ENCODE measurements at regions not wholly inside any gene's neighbourhood (a gene's known extent, or its start where the extent isn't known, plus 50 kb on each side); places are given as distances from the start of the nearest gene placed in this dataset.

DNA sequence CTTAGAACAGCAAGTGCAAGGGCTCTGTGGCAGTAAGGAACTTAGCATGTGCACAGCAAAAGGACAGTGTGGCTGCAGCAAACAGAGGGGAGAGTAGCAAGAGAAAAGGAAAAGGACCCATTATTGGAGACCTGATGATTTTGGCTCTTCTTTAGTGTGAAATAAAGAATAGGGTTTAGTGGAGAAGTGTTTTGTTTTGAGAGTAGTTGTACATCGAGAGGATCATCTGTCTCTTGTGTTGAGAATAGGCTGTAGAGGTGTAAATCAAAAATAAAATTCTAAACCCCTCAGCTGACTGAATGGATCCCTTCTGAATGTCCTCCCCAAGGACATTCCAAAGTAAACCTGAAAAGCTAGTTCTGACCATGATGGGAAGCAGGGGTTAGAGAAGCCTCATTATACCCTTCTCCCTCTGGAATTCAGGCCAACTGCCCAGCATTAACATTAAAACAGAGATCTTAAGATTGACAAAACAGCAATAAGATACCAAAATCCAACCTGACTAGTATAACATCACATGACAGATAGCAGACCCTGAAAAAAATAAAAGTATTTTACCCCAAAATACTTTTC lies 73.6 kb upstream of the OBI1 start:
- Histone ChIP-seq H3K4me1 (ENCODE audit: low read length) (peaks cover 6% of the 10 kb centered on the region), H2AFZ (ENCODE audit: low read depth, low read length) (no peak overlapping the region), H4K20me1 (ENCODE audit: insufficient read depth, low read length) (no peaks in the 10 kb centered on the region), H3K36me3 (replicated peaks; ENCODE audit: low read depth, low read length) (no peaks in the 10 kb centered on the region), H3K79me2 (ENCODE audit: low read length) (no peaks in the 10 kb centered on the region), H3K9ac (ENCODE audit: low read length) (no peak overlapping the region), H3K9me3 (ENCODE audit: insufficient read depth, low read length) (no peaks in the 10 kb centered on the region), H3K27ac (ENCODE audit: low read length) (no peak overlapping the region), H3K27me3 (ENCODE audit: low read depth, low read length) (no peaks in the 10 kb centered on the region), H3K4me3 (ENCODE audit: low read length) (no peak overlapping the region), H3K4me2 (ENCODE audit: low read length) (no peak overlapping the region)
- TF ChIP-seq, protein P1, sequence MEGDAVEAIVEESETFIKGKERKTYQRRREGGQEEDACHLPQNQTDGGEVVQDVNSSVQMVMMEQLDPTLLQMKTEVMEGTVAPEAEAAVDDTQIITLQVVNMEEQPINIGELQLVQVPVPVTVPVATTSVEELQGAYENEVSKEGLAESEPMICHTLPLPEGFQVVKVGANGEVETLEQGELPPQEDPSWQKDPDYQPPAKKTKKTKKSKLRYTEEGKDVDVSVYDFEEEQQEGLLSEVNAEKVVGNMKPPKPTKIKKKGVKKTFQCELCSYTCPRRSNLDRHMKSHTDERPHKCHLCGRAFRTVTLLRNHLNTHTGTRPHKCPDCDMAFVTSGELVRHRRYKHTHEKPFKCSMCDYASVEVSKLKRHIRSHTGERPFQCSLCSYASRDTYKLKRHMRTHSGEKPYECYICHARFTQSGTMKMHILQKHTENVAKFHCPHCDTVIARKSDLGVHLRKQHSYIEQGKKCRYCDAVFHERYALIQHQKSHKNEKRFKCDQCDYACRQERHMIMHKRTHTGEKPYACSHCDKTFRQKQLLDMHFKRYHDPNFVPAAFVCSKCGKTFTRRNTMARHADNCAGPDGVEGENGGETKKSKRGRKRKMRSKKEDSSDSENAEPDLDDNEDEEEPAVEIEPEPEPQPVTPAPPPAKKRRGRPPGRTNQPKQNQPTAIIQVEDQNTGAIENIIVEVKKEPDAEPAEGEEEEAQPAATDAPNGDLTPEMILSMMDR (IDR thresholded peaks at IDR 0.05; ENCODE audit: low read depth, low read length): no peak
- TF ChIP-seq EZH2phosphoT487 (IDR thresholded peaks at IDR 0.05; ENCODE audit: low read depth): no peak

GRCh38 chr13:78722700-78723099 lies 63.7 kb upstream of the OBI1 start:
- no peak for TF ChIP-seq EZH2phosphoT487 (IDR thresholded peaks at IDR 0.05; ENCODE audit: low read depth)
- TF ChIP-seq, protein P1 (IDR thresholded peaks at IDR 0.05; ENCODE audit: low read depth, low read length): no peak
- Histone ChIP-seq H2AFZ (ENCODE audit: low read depth, low read length) (no peak overlapping the region), H3K27me3 (ENCODE audit: low read depth, low read length) (no peaks in the 10 kb centered on the region), H3K4me1 (ENCODE audit: low read length) (peaks cover 17% of the 10 kb centered on the region), H3K79me2 (ENCODE audit: low read length) (no peaks in the 10 kb centered on the region), H3K4me2 (ENCODE audit: low read length) (no peak overlapping the region), H4K20me1 (ENCODE audit: insufficient read depth, low read length) (no peaks in the 10 kb centered on the region), H3K9ac (ENCODE audit: low read length) (no peak overlapping the region), H3K27ac (ENCODE audit: low read length) (no peak overlapping the region), H3K9me3 (ENCODE audit: insufficient read depth, low read length) (no peaks in the 10 kb centered on the region), H3K4me3 (ENCODE audit: low read length) (no peak overlapping the region), H3K36me3 (replicated peaks; ENCODE audit: low read depth, low read length) (no peaks in the 10 kb centered on the region)

DNA sequence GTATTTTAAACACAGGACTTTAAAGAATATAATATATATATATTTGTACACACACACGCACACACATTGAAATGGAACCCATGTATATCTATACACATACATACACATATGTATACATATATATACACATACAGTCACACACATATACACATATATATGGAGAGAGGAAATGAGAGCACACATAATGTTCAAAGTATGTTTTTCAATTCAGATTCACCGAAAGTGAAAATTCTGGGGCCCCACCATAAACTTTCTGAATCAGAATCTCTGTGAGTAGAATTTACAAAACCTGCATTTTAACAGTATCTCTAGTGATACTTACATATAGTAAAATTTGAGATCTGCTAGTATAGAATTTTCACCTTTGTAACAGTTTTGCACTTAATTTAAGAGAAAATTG lies 60.4 kb upstream of the OBI1 start:
- H3K9me3 ChIP-seq (ENCODE audit: insufficient read depth, low read length): no peaks in the 10 kb centered on the region

DNA sequence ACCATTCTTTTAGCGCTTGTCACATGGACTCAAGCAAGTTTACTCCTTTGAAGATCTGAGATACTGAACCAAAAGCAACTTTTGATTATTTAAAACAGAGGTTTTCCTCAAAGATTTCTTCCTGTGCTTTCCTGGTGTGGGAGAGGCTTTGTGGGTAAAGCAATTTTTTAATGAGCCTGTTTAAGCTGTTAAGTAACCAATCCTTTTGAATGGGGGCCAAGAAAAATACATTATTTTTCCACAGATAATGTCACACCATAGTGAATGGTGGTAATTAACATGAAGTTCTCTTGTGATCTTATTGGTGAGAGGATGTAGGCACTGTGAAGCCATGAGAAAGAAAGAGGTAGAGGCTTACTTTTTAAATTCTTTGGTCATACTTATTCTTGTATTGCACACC lies 55.8 kb upstream of the OBI1 start:
- H3K27me3 ChIP-seq (ENCODE audit: low read depth, low read length): no peaks in the 10 kb centered on the region
- H3K4me1 ChIP-seq (ENCODE audit: low read length): peaks cover 8% of the 10 kb centered on the region
- H4K20me1 ChIP-seq (ENCODE audit: insufficient read depth, low read length): no peaks in the 10 kb centered on the region
- H3K79me2 ChIP-seq (ENCODE audit: low read length): no peaks in the 10 kb centered on the region
- H3K27ac ChIP-seq (ENCODE audit: low read length): no peak overlapping the region
- H3K36me3 ChIP-seq (replicated peaks; ENCODE audit: low read depth, low read length): no peaks in the 10 kb centered on the region
- no peak overlapping the region for H3K4me3 ChIP-seq (ENCODE audit: low read length)
- no peak overlapping the region for H3K9ac ChIP-seq (ENCODE audit: low read length)
- H3K9me3 ChIP-seq (ENCODE audit: insufficient read depth, low read length): no peaks in the 10 kb centered on the region
- no peak overlapping the region for H3K4me2 ChIP-seq (ENCODE audit: low read length)
- TF ChIP-seq, protein P1 (IDR thresholded peaks at IDR 0.05; ENCODE audit: low read depth, low read length): no peak
- TF ChIP-seq EZH2phosphoT487 (IDR thresholded peaks at IDR 0.05; ENCODE audit: low read depth): no peak
- no peak overlapping the region for H2AFZ ChIP-seq (ENCODE audit: low read depth, low read length)

More for the DNA sequence above, 60.4 kb upstream of the OBI1 start:
- Histone ChIP-seq H3K27me3 (ENCODE audit: low read depth, low read length) (no peaks in the 10 kb centered on the region), H2AFZ (ENCODE audit: low read depth, low read length) (no peak overlapping the region), H3K4me1 (ENCODE audit: low read length) (peaks cover 17% of the 10 kb centered on the region), H4K20me1 (ENCODE audit: insufficient read depth, low read length) (no peaks in the 10 kb centered on the region), H3K9ac (ENCODE audit: low read length) (no peak overlapping the region), H3K4me3 (ENCODE audit: low read length) (no peak overlapping the region), H3K27ac (ENCODE audit: low read length) (no peak overlapping the region), H3K79me2 (ENCODE audit: low read length) (no peaks in the 10 kb centered on the region), H3K36me3 (replicated peaks; ENCODE audit: low read depth, low read length) (no peaks in the 10 kb centered on the region), H3K4me2 (ENCODE audit: low read length) (peak overlapping the region; percentile 42)
- no peak for TF ChIP-seq EZH2phosphoT487 (IDR thresholded peaks at IDR 0.05; ENCODE audit: low read depth)
- TF ChIP-seq, protein P1 (IDR thresholded peaks at IDR 0.05; ENCODE audit: low read depth, low read length): no peak

Data from OCI-LY3 (cell line).